Liver (tissue), 3 donors: ENCODE measurements at regions not wholly inside any gene's neighbourhood (a gene's known extent, or its start where the extent isn't known, plus 50 kb on each side); places are given as distances from the start of the nearest gene placed in this dataset.

ENCODE experiments used
- JUND ChIP-seq, 2 donors: IDR thresholded peaks; 2 replicates each; pipeline ENCODE4 v1.6.1; 2016; ENCODE audit warnings: antibody characterized with exemption in 2 of 2
- RAD21 ChIP-seq, 2 donors: IDR thresholded peaks; 2 replicates each; pipeline ENCODE4 v1.6.1; 2016; ENCODE audit warnings: antibody characterized with exemption in 2 of 2, mild to moderate bottlenecking in 2 of 2
- SP1 ChIP-seq: IDR thresholded peaks from 2 replicates; pipeline ENCODE4 v1.6.1; 2018; ENCODE audit warnings: antibody characterized with exemption, mild to moderate bottlenecking
- TF ChIP-seq, protein P1 (sequence below): fragments of 150-350 bp; IDR thresholded peaks from 2 replicates; pipeline ENCODE4 v1.5.1; 2017; ENCODE audit warnings: improper control_type of control experiment, low read depth, low read length; ENCODE audit not compliant: missing input control
- TF ChIP-seq, protein P2 (sequence below): IDR thresholded peaks from 2 replicates; pipeline ENCODE4 v1.6.1; 2016; ENCODE audit warnings: antibody characterized with exemption, mild to moderate bottlenecking
- TF ChIP-seq, protein P3 (sequence below): IDR thresholded peaks from 2 replicates; pipeline ENCODE4 v1.6.1; 2016; ENCODE audit warnings: antibody characterized with exemption
- donor health status: healthy.
- donor health status: healthy.

- TF ChIP-seq SP1 (no peak), RAD21 (IDR thresholded peaks at IDR 0.05) (no peak), JUND (IDR thresholded peaks at IDR 0.05) (no peak)
- TF ChIP-seq, protein P1, sequence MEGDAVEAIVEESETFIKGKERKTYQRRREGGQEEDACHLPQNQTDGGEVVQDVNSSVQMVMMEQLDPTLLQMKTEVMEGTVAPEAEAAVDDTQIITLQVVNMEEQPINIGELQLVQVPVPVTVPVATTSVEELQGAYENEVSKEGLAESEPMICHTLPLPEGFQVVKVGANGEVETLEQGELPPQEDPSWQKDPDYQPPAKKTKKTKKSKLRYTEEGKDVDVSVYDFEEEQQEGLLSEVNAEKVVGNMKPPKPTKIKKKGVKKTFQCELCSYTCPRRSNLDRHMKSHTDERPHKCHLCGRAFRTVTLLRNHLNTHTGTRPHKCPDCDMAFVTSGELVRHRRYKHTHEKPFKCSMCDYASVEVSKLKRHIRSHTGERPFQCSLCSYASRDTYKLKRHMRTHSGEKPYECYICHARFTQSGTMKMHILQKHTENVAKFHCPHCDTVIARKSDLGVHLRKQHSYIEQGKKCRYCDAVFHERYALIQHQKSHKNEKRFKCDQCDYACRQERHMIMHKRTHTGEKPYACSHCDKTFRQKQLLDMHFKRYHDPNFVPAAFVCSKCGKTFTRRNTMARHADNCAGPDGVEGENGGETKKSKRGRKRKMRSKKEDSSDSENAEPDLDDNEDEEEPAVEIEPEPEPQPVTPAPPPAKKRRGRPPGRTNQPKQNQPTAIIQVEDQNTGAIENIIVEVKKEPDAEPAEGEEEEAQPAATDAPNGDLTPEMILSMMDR: no peak
- TF ChIP-seq, protein P2, sequence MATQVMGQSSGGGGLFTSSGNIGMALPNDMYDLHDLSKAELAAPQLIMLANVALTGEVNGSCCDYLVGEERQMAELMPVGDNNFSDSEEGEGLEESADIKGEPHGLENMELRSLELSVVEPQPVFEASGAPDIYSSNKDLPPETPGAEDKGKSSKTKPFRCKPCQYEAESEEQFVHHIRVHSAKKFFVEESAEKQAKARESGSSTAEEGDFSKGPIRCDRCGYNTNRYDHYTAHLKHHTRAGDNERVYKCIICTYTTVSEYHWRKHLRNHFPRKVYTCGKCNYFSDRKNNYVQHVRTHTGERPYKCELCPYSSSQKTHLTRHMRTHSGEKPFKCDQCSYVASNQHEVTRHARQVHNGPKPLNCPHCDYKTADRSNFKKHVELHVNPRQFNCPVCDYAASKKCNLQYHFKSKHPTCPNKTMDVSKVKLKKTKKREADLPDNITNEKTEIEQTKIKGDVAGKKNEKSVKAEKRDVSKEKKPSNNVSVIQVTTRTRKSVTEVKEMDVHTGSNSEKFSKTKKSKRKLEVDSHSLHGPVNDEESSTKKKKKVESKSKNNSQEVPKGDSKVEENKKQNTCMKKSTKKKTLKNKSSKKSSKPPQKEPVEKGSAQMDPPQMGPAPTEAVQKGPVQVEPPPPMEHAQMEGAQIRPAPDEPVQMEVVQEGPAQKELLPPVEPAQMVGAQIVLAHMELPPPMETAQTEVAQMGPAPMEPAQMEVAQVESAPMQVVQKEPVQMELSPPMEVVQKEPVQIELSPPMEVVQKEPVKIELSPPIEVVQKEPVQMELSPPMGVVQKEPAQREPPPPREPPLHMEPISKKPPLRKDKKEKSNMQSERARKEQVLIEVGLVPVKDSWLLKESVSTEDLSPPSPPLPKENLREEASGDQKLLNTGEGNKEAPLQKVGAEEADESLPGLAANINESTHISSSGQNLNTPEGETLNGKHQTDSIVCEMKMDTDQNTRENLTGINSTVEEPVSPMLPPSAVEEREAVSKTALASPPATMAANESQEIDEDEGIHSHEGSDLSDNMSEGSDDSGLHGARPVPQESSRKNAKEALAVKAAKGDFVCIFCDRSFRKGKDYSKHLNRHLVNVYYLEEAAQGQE: no peak
- TF ChIP-seq, protein P3, sequence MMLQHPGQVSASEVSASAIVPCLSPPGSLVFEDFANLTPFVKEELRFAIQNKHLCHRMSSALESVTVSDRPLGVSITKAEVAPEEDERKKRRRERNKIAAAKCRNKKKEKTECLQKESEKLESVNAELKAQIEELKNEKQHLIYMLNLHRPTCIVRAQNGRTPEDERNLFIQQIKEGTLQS: no peak
Measured at GRCh38 chr19:27652796-27653195, 1560.2 kb downstream of the UQCRFS1 start.
